ENCODE measurements at regions not wholly inside any gene's neighbourhood (a gene's known extent, or its start where the extent isn't known, plus 50 kb on each side); places are given as distances from the start of the nearest gene placed in this dataset.

DNA sequence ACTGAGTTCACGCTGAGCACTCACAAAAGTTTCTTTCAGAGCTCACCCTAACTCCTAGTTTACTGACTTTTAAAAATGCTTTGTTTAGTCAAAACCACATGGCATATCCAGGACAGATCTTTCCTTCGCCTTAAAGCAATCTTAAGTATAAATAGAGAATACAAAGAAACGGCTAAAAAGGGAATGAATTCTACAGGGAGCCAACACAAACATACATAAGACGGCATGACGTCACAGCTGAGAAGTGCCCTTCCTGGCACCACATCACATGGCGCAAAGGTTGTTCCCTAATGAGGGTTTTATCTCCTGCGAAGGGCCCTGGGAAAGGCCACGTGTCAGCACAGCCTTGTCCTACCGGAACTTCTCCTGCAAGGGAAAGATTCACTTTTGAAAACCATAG lies 141.3 kb downstream of the IRX1 start:
- DNase-seq: no peak

GRCh38 chr5:3738919-3739318 lies 143.3 kb downstream of the IRX1 start:
- no peak for DNase-seq

DNA sequence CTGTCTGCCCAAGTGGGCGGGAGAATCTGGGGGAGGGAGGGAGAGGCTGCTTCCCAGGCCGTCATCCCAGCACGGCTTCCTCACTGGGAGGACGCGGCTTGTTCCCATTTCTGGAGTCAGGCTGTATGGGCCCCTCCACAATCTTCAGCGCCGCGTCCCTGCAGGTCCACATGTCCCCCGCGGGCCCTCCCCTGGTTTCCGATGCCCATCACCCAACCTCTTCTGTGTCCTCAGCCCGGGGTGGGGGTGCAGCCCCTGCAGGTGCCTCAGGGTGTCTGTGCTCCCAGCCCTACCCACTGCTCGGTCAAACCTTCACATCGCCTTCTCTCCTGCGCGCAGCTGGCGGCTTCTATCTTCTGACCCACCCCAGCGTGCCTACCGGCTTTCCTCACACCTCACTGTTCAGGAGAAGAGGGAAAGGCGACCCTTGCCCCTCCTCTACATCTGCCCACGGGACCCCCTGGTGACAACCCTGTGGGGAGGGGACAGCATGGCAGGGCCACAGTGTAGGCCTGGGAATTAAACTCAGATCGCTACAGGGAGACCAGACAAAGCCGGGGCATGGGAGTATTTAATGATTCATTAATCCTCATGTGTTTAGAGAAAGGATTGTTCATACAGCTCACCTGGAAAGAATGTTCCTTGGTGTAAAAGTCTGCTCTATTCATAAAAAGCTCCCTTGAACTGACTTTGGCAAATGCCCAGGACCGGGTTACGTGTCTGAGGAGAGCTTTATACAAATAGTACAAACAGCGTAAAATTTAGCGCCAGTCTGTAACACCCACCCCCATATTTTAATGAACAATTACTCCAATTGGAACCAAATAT lies 145.1 kb downstream of the IRX1 start:
- no peak for DNase-seq

- DNase-seq: no peak
These were observed 145.7 kb downstream of the IRX1 start for GRCh38 chr5:3741374-3741770.

GRCh38 chr5:3742750-3743149 lies 147.1 kb downstream of the IRX1 start:
- no peak for DNase-seq

GRCh38 chr5:3751846-3752245 lies 156.2 kb downstream of the IRX1 start:
- DNase-seq: no peak

DNA sequence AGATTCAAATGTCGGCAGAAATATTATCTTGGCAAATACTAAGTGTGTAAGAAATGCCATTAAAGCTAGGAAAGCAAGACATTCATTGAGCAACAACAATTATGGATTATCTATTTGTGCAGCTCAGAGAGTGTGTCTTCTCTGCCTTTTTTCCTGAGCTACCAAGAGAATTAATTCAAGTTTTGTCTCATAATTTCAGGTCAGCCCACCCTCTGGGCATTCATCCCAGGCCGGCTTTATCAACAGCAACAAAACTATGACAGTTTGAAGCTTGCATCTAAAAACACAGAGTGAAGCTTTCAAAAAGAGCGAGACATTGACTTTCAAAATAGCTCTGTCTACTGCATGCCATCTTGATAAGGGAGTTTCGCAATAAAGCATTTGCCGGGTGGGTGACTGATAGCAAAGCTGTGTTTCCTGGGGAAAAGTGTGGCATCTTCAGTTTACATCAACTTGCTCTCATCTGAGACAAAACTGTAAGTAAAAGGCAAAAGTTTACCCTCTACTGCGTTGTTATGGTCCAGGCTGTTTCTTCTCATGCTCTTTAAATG lies 182.4 kb downstream of the IRX1 start:
- no peak for DNase-seq

- no peak for DNase-seq
These were observed 183.3 kb downstream of the IRX1 start for GRCh38 chr5:3778945-3779344.

DNA sequence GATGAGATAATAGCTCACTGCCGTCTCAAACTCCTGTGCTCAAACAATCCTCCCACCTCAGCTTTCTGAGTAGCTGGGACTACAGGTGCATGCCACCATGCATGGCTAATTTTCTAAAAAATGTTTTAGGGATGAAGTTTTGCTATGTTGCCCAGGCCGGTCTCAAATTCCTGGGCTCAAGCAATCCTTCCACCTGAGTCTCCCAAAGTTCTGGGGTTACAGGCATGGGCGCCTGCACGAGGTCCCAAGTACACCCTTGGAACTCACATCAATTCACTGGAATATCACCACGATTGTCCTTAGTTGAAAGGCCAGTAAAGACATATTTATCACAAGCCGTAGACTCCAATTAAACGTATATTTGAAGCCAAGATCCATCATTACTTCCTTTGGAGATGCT lies 184.6 kb downstream of the IRX1 start:
- no peak for DNase-seq

- DNase-seq: no peak
These were observed 185.3 kb downstream of the IRX1 start for GRCh38 chr5:3780907-3781306.

DNA sequence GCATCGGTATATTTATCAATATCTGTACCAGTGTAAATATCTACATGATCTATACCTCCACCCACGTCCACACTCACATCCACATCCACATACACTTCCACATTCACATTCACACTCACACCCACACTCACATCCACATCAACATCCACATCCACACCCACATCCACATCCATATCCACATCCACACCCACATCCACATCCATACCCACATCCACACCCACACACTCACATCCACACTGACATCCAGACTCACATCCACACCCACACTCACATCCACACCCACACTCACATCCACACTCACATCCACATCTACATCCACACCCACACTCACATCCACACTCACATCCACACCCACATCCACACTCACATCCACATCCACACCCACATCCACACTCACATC lies 189.2 kb downstream of the IRX1 start:
- no peak for DNase-seq

DNA sequence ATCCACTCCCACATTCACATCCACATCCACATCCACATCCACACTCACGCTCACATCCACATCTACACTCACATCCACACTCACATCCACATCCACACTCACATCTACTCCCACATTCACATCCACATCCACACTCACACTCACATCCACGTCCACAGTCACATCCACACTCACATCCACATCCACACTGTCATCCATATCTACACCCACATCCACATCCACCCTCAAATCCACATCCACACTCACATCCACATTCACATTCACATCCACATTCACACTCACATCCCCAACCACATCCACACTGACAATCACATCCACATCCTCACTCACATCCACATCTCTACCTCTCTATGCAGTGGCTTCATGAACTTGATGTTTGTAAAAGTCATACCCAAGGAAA lies 190.5 kb downstream of the IRX1 start:
- no peak for DNase-seq

- no peak for DNase-seq
These were observed 191.3 kb downstream of the IRX1 start for GRCh38 chr5:3786891-3787430.

DNA sequence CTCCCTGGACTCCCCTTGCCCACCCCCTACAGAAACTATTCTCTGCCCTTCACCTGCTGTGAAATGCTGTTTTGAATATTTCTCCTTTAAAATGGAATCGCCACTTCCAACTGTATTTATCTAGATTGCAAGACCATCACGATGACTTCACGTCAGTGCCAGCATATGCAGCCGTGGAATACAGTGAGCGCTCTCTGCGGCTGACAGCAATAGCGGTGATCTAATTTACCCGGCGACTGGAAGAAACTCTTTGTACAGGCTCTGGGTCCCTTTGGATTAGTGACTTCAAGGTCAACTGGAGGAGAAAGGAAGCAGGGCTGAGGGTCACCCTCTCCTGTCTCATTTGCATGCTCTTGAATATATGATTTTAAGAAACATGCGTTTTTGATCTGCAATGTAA lies 192.0 kb downstream of the IRX1 start:
- no peak for DNase-seq

DNA sequence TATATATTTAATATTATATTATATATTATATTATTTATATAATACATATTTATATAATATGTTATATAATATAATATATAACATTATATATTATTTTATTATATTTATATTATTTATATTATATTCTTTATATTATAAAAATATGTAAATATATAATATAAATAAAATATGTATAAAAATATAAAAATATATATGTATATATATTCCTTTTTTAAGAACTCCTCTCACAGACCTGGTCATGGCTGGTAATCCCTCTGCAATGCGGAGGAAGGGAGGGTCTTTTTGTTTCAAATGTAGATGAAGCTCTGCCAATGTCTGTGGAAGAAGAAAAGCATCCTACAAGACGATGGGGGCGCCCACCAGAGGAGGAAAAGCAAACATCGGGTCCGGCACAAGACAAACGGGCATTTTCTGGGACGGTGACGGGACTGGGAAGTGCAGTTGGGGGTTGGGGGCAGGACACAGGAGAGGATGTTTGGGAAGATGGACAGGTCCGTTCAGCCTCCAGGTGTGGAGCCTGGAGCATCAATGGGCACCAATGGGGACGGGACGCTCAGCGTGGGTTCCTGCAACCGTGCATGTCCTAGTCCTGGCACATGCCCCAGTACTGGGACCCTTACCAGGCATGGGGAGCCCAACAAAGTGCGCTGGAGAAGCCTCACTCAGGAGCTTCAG lies 194.0 kb downstream of the IRX1 start:
- no peak for DNase-seq

- no peak for DNase-seq
These were observed 197.5 kb downstream of the IRX1 start for GRCh38 chr5:3793162-3793561.

GRCh38 chr5:3794611-3795010 lies 199.0 kb downstream of the IRX1 start:
- no peak for DNase-seq

GRCh38 chr5:3796736-3797135 lies 201.1 kb downstream of the IRX1 start:
- no peak for DNase-seq

- DNase-seq: no peak
These were observed 206.3 kb downstream of the IRX1 start for GRCh38 chr5:3801967-3802366.

DNA sequence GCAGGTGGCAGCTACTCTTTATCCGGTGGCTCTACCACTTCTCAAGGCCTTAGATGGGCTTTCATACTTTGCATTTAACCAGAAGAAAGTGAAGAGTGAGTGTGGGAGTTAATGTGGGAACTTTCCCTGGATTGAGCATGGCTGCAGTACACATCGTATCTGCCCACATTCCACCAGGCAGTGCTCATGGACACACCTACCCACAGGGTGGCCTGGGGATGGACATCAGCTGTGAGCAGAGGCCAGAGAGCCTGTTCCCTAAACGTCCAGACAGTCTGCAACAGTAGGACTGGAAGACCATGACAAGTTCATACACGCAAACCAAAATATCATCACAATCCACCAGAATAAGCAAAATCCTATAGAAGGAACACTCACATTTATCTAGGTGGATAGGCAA lies 213.8 kb downstream of the IRX1 start:
- no peak for DNase-seq

GRCh38 chr5:3811116-3811515 lies 215.5 kb downstream of the IRX1 start:
- DNase-seq: no peak

GRCh38 chr5:3818624-3819023 lies 223.0 kb downstream of the IRX1 start:
- no peak for DNase-seq

DNA sequence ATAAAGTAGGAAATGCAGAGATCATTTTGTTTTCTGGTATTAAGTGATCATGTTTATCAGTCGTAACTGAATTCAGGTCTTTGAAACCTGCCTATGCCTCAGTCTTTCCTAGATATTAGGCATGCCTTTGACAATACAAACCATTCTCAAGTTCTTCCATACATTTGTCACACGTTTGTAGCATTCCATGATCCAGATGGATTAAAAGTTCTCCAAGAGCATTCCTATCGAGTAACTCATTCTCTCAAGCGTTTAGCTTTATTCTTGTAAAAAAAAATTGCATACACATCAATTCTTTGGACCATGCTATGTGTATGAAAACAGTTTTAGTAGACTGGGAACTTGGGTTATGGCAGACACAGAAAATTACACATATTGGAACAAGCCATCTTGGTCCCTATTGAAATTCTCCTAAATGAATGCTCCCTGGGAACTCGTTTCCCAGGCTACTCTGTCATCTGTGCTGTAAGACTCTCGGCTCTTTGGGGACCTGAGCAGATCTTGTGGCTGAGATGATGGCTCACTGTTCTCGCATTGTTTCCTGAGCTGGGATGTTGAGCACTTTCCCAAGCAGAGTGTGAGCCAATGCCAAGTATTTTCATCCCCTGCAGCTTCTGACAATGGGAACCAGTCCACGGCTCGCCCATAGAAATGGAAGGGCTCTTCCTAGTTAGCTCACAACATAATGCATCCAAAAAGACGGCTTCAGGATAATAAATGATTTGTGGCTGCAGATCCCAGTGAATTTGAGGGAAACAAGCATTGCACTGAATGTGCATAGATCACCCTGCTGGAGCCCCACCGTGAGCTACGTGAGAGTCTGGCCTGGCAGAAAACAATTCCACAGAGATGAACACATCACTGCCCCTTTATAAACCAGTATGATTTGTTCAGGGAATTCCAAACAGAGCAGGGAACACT lies 230.2 kb downstream of the IRX1 start:
- no peak for DNase-seq

Measured in stimulated activated CD4-positive, alpha-beta T cell treated with anti-CD3 and anti-CD28 coated beads, Interleukin-2, amount 100 ng/mL, for 24 hours (primary cell).